ENCODE measurements at regions not wholly inside any gene's neighbourhood (a gene's known extent, or its start where the extent isn't known, plus 50 kb on each side); places are given as distances from the start of the nearest gene placed in this dataset.
"Not testable (repeated sequence)": the region's sequence is repeated elsewhere in the genome, so short reads cannot be mapped to it uniquely, and the experiment has no call there.

- DNase-seq = no peak
These were observed 79.1 kb upstream of the ALX4 start for GRCh38 chr11:44388828-44389657.

GRCh38 chr11:44389963-44390605 lies 80.1 kb upstream of the ALX4 start:
- DNase-seq = no peak

GRCh38 chr11:44391004-44391403 lies 81.1 kb upstream of the ALX4 start:
- not testable (repeated sequence) for DNase-seq

- not testable (repeated sequence) for DNase-seq
These were observed 86.8 kb upstream of the ALX4 start for GRCh38 chr11:44396746-44397145.

GRCh38 chr11:44397586-44398178 lies 87.7 kb upstream of the ALX4 start:
- no peak for DNase-seq

GRCh38 chr11:44398266-44399030 lies 88.5 kb upstream of the ALX4 start:
- no peak for DNase-seq

- no peak for DNase-seq
These were observed 90.0 kb upstream of the ALX4 start for GRCh38 chr11:44399968-44400367.

GRCh38 chr11:44400431-44400830 lies 90.5 kb upstream of the ALX4 start:
- DNase-seq = no peak

GRCh38 chr11:44402466-44403075 lies 92.6 kb upstream of the ALX4 start:
- no peak for DNase-seq

GRCh38 chr11:44403176-44403575 lies 93.2 kb upstream of the ALX4 start:
- no peak for DNase-seq

- DNase-seq = no peak
These were observed 93.8 kb upstream of the ALX4 start for GRCh38 chr11:44403587-44404273.

GRCh38 chr11:44404301-44404700 lies 94.4 kb upstream of the ALX4 start:
- no peak for DNase-seq

- DNase-seq = no peak
These were observed 94.9 kb upstream of the ALX4 start for GRCh38 chr11:44404736-44405395.

- DNase-seq = no peak
These were observed 97.5 kb upstream of the ALX4 start for GRCh38 chr11:44407211-44407996.

GRCh38 chr11:44408141-44408540 lies 98.2 kb upstream of the ALX4 start:
- no peak for DNase-seq

- DNase-seq = no peak
These were observed 99.0 kb upstream of the ALX4 start for GRCh38 chr11:44408711-44409470.

GRCh38 chr11:44409558-44410236 lies 99.8 kb upstream of the ALX4 start:
- no peak for DNase-seq

GRCh38 chr11:44416776-44417175 lies 106.8 kb upstream of the ALX4 start:
- no peak for DNase-seq

- no peak for DNase-seq
These were observed 108.0 kb upstream of the ALX4 start for GRCh38 chr11:44417731-44418455.

Measured in right forelimb (tissue), 1 donor.